HG03439 (cell line): ENCODE measurements at regions not wholly inside any gene's neighbourhood (a gene's known extent, or its start where the extent isn't known, plus 50 kb on each side); places are given as distances from the start of the nearest gene placed in this dataset.

Source experiments
- ATAC-seq: cut with Tn5 transposase; IDR thresholded peaks from one replicate; pipeline ENCODE4 v1.9.1; 2021; ENCODE audit warnings: mild to moderate bottlenecking, moderate library complexity; ENCODE audit not compliant: unreplicated experiment

GRCh38 chr16:79303206-79303605 is 297.3 kb downstream of the MAF start:
- no peak for ATAC-seq

- ATAC-seq: no peak
Observed at GRCh38 chr16:79302731-79303130, 297.8 kb downstream of the MAF start.

- no peak for ATAC-seq
Observed at GRCh38 chr16:79301051-79301450, 299.5 kb downstream of the MAF start.

GRCh38 chr16:79298894-79299799 is 301.4 kb downstream of the MAF start:
- ATAC-seq: no peak

- ATAC-seq: no peak
Observed at GRCh38 chr16:79298476-79298875, 302.1 kb downstream of the MAF start.

GRCh38 chr16:79297805-79298204 is 302.7 kb downstream of the MAF start:
- no peak for ATAC-seq

GRCh38 chr16:79297296-79297695 is 303.2 kb downstream of the MAF start:
- no peak for ATAC-seq

- no peak for ATAC-seq
Observed at GRCh38 chr16:79296491-79296890, 304.0 kb downstream of the MAF start.

- ATAC-seq: no peak
Observed at GRCh38 chr16:79295746-79296145, 304.8 kb downstream of the MAF start.

- no peak for ATAC-seq
Observed at GRCh38 chr16:79295162-79295561, 305.4 kb downstream of the MAF start.

GRCh38 chr16:79294568-79294967 is 306.0 kb downstream of the MAF start:
- ATAC-seq: no peak

GRCh38 chr16:79293836-79294460 is 306.6 kb downstream of the MAF start:
- ATAC-seq: no peak

GRCh38 chr16:79288066-79288465 is 312.5 kb downstream of the MAF start:
- ATAC-seq: no peak

- no peak for ATAC-seq
Observed at GRCh38 chr16:79287424-79287917, 313.1 kb downstream of the MAF start.

- peak; percentile 66 for ATAC-seq
Observed at GRCh38 chr16:79286646-79287423, 313.7 kb downstream of the MAF start.

GRCh38 chr16:79284766-79285165 is 315.8 kb downstream of the MAF start:
- no peak for ATAC-seq

GRCh38 chr16:79283578-79283977 is 317.0 kb downstream of the MAF start:
- no peak for ATAC-seq

GRCh38 chr16:79282806-79283205 is 317.7 kb downstream of the MAF start:
- no peak for ATAC-seq

- ATAC-seq: peak; percentile 78
Observed at GRCh38 chr16:79278506-79278905, 322.0 kb downstream of the MAF start.

- ATAC-seq: no peak
Observed at GRCh38 chr16:79276501-79276900, 324.0 kb downstream of the MAF start.

GRCh38 chr16:79274264-79274663 is 326.3 kb downstream of the MAF start:
- no peak for ATAC-seq
